ENCODE measurements at regions not wholly inside any gene's neighbourhood (a gene's known extent, or its start where the extent isn't known, plus 50 kb on each side); places are given as distances from the start of the nearest gene placed in this dataset.

GRCh38 chr4:129672941-129673340 is 577.0 kb downstream of the C4orf33 start:
- TF ChIP-seq CTCF (IDR thresholded peaks at IDR 0.05) (no peak), POLR2A (IDR thresholded peaks at IDR 0.05) (no peak)
